Astrocyte (in vitro differentiated cells and primary cell): ENCODE measurements at regions not wholly inside any gene's neighbourhood (a gene's known extent, or its start where the extent isn't known, plus 50 kb on each side); places are given as distances from the start of the nearest gene placed in this dataset.

Experiments
- CTCF ChIP-seq: IDR thresholded peaks from 2 replicates; pipeline ENCODE4 v1.5.1; 2011; ENCODE audit warnings: low read depth, mild to moderate bottlenecking, inconsistent platforms, low read length, moderate library complexity; ENCODE audit not compliant: insufficient read depth
- EZH2 ChIP-seq: IDR thresholded peaks from 2 replicates; pipeline ENCODE4 v1.6.1; 2012; ENCODE audit warnings: mild to moderate bottlenecking, low read length, inconsistent platforms; ENCODE audit not compliant: insufficient read depth

GRCh38 chr6:133001040-133001565 is 186.7 kb downstream of the RPS12 start:
- no peak for TF ChIP-seq CTCF
- TF ChIP-seq EZH2, result no peak
